Osteocyte (in vitro differentiated cells): ENCODE measurements at regions not wholly inside any gene's neighbourhood (a gene's known extent, or its start where the extent isn't known, plus 50 kb on each side); places are given as distances from the start of the nearest gene placed in this dataset.
A peak's percentile ranks its signal among the peaks of the same experiment; 100 is the strongest.

ENCODE experiments used
- DNase-seq: peaks from one replicate; pipeline ENCODE4 v3.0.0; 2021; ENCODE audit warnings: mixed read lengths; ENCODE audit not compliant: unreplicated experiment; ENCODE audit errors: extremely low spot score
- H3K27ac Mint-ChIP-seq: one replicate; pipeline ENCODE4 v1.8.0; 2021; ENCODE audit warnings: mild to moderate bottlenecking, mixed read lengths; ENCODE audit not compliant: unreplicated experiment
- H3K27me3 Mint-ChIP-seq: one replicate; pipeline ENCODE4 v1.8.0; 2021; ENCODE audit warnings: mixed read lengths; ENCODE audit not compliant: unreplicated experiment
- H3K36me3 Mint-ChIP-seq: one replicate; pipeline ENCODE4 v1.8.0; 2021; ENCODE audit warnings: mixed read lengths; ENCODE audit not compliant: unreplicated experiment
- H3K4me1 Mint-ChIP-seq: one replicate; pipeline ENCODE4 v1.8.0; 2021; ENCODE audit warnings: mixed read lengths; ENCODE audit not compliant: unreplicated experiment
- H3K4me3 Mint-ChIP-seq: one replicate; pipeline ENCODE4 v1.8.0; 2021; ENCODE audit warnings: mild to moderate bottlenecking, moderate library complexity, mixed read lengths; ENCODE audit not compliant: unreplicated experiment
- H3K9me3 Mint-ChIP-seq: one replicate; pipeline ENCODE4 v1.8.0; 2021; ENCODE audit warnings: mixed read lengths; ENCODE audit not compliant: unreplicated experiment
- CTCF ChIP-seq: fragments of 200-600 bp; sonication (generic); IDR thresholded peaks from 2 replicates; pipeline ENCODE4 v1.5.0; 2021; ENCODE audit warnings: antibody characterized with exemption, mild to moderate bottlenecking, moderate library complexity

GRCh38 chr6:22151892-22152291 lies 144.9 kb downstream of the PRL start:
- Mint-ChIP-seq H3K36me3 (no peaks in the 10 kb centered on the region), H3K27ac (no peak overlapping the region), H3K27me3 (no peaks in the 10 kb centered on the region), H3K4me1 (peaks cover 56% of the 10 kb centered on the region), H3K4me3 (no peak overlapping the region), H3K9me3 (no peaks in the 10 kb centered on the region)
- TF ChIP-seq CTCF = no peak
- DNase-seq = no peak

- Mint-ChIP-seq H3K27ac (peak overlapping the region; percentile 54), H3K4me3 (no peak overlapping the region), H3K9me3 (no peaks in the 10 kb centered on the region), H3K4me1 (peaks cover 46% of the 10 kb centered on the region), H3K27me3 (no peaks in the 10 kb centered on the region), H3K36me3 (no peaks in the 10 kb centered on the region)
- DNase-seq = no peak
- no peak for TF ChIP-seq CTCF
These were observed 144.0 kb downstream of the PRL start for GRCh38 chr6:22152841-22153240.

GRCh38 chr6:22153384-22154158 lies 143.3 kb downstream of the PRL start:
- H3K27ac Mint-ChIP-seq = peak overlapping the region; percentile 54
- no peak for TF ChIP-seq CTCF
- H3K9me3 Mint-ChIP-seq = no peaks in the 10 kb centered on the region
- peaks cover 39% of the 10 kb centered on the region for H3K4me1 Mint-ChIP-seq
- no peaks in the 10 kb centered on the region for H3K27me3 Mint-ChIP-seq
- no peak for DNase-seq
- no peak overlapping the region for H3K4me3 Mint-ChIP-seq
- H3K36me3 Mint-ChIP-seq = no peaks in the 10 kb centered on the region

GRCh38 chr6:22155551-22155950 lies 141.3 kb downstream of the PRL start:
- TF ChIP-seq CTCF = no peak
- DNase-seq = no peak
- no peak overlapping the region for H3K4me3 Mint-ChIP-seq
- H3K9me3 Mint-ChIP-seq = no peaks in the 10 kb centered on the region
- H3K27ac Mint-ChIP-seq = no peak overlapping the region
- peaks cover 20% of the 10 kb centered on the region for H3K4me1 Mint-ChIP-seq
- no peaks in the 10 kb centered on the region for H3K36me3 Mint-ChIP-seq
- no peaks in the 10 kb centered on the region for H3K27me3 Mint-ChIP-seq

GRCh38 chr6:22157233-22157632 lies 139.6 kb downstream of the PRL start:
- no peak overlapping the region for H3K4me3 Mint-ChIP-seq
- H3K27ac Mint-ChIP-seq = no peak overlapping the region
- DNase-seq = no peak
- peaks cover 4% of the 10 kb centered on the region for H3K9me3 Mint-ChIP-seq
- H3K4me1 Mint-ChIP-seq = peaks cover 16% of the 10 kb centered on the region
- H3K27me3 Mint-ChIP-seq = no peaks in the 10 kb centered on the region
- H3K36me3 Mint-ChIP-seq = no peaks in the 10 kb centered on the region
- no peak for TF ChIP-seq CTCF
